HG03378 (cell line): ENCODE measurements at regions not wholly inside any gene's neighbourhood (a gene's known extent, or its start where the extent isn't known, plus 50 kb on each side); places are given as distances from the start of the nearest gene placed in this dataset.
"Not testable (repeated sequence)": the region's sequence is repeated elsewhere in the genome, so short reads cannot be mapped to it uniquely, and the experiment has no call there.

Experiments
- ATAC-seq: cut with Tn5 transposase; IDR thresholded peaks from one replicate; pipeline ENCODE4 v1.9.1; 2021; ENCODE audit warnings: mild to moderate bottlenecking, moderate library complexity; ENCODE audit not compliant: unreplicated experiment

DNA sequence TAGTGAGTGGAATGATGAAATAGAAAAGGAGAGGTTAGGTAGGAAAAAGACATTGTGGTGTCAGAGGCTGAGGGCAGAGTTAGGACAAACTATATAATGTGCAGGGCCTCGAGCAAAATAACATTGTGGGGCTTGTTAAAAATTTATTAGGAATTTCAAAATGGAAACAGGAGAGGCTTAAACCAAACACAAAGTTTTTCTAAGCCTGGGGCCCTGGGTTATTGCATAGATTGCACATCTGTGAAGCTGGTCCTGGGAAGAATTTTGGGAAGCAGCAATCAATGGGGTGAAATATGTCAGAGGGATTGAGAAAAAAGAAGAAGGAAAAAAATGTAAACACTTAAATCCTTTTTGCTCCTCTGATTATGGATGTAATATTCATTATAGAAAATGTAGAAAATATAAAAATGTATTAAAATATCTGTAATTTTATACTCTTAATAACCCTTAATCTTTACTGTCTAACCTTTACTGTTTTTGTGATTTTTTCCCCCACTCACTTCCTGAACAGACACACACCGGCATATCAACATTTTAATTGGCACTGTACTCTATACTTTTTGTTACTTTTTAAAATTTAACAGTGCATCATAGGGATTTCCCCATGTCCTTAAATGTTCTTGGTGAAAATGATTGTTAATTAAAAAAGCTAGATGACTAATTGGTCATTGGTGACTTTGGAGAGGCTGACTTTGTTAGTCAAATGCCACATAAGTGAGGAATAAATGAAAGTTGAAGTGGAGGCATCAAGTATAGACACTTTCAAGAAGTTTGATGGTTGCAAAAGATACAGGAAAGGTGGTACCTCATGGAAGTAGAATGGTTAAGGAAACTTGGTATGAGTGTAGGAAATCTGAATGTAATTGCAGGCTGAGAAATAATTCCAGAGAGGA is 183.4 kb downstream of the NFKBIZ start:
- no peak for ATAC-seq

DNA sequence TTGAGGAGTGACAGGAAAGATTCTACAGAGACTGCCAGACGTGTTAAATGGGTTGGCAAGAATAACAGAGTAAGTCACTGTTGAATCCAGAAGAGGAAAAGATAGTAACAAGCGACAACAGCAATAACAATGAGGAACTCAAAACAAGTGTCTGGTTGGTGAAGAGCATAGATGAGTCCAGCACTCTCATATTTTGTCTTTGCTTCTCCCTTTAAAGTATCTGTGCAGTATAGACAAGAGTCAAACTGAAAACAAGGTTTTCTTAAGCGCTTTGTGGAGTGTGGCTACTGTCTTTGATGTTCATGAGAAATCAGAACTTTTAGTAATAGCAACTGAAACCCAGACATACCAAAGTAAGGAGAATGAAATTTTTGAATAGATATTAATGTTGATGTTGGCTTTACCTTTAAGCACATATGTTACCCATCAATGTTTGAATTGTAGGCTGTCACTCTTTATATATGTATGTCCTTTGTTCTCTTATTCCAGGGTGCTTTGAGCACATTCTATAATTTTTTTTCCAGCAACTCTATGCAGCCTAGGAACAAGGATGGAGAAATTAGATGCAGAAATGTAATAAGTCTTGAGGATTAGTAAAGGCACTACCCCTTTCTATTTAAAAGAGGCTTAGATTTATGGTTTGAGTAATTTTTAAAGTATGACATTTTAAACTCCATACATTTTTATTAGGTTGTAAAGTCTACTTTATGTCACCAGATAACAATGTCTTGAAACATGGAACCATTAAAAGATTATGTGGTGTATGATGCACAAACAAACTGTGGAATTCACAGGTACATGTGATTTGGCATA is 185.5 kb downstream of the NFKBIZ start:
- ATAC-seq: peak; percentile 40

DNA sequence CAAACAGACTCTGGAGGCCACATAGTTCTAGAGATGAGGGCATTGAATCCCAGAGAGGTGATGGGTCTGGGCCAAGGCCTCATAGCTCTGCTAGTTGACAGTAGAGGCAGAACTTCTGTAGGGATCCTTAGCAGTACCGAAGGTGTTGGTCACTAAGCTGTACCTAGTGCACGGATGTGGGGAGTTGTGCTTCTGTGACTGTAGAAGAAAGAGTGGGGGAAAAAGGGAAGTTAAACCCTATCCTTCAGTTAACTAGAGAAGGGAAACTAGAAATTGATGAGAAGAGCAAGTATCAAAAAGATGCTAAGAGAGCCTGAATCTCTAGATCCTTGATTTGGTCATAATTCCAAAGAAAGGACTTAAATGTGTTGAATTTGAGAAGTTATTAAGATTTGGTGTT is 186.7 kb downstream of the NFKBIZ start:
- ATAC-seq: peak; percentile 43

DNA sequence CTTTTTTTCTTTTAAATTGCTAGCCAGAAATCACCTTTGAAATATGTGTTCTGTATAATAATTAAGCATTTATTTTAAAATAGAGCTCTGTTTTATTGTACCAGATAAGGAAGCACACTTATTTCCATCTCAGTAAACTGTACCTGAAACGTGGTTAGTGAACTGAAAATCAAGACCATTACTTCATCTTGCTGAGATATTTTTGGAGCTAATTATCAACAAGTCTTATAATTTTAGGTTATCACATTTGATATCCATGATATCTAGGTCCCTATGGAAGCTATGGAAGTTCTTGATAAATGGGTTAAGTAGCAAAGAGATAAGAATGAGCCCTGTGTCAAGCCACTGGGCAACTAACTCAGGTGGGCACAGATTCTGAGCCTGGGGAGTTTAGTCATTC is 187.2 kb downstream of the NFKBIZ start:
- no peak for ATAC-seq

DNA sequence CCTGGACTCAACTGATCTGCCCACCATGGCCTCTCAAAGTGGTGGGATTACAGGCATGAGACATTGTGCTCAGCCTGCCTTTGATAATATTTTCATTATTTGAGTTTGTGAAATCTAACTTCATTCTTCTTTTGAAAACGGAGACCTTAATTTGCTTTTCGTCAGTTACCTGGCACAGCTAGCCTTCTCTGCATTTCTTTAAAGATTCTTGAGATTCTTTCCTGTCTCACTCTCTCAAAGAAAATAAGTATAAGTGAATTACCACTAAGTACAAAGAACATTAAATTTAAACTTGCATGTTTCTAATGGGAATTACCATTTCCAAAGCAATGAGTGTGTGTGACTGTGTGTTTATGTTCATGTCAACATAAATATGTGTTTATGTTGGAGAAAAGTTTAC is 187.9 kb downstream of the NFKBIZ start:
- ATAC-seq: no peak

DNA sequence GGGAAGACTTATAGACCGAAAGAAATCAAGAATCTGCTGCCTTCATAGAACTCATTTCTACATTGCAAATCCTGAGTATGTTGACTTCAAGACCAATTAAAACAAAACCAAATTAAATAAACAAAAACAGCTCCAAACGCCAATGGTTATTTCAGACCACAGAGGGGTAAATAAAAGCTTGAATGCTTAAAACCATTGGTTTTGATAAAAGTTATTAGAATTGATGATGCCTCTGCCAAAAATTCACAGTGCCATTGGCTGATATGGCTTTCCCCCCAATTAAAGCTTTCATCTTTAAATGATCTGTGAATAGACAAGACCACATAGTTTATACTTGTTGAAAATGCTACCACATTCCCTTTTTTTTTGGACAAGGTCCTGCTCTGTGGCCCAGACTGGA is 188.5 kb downstream of the NFKBIZ start:
- no peak for ATAC-seq

DNA sequence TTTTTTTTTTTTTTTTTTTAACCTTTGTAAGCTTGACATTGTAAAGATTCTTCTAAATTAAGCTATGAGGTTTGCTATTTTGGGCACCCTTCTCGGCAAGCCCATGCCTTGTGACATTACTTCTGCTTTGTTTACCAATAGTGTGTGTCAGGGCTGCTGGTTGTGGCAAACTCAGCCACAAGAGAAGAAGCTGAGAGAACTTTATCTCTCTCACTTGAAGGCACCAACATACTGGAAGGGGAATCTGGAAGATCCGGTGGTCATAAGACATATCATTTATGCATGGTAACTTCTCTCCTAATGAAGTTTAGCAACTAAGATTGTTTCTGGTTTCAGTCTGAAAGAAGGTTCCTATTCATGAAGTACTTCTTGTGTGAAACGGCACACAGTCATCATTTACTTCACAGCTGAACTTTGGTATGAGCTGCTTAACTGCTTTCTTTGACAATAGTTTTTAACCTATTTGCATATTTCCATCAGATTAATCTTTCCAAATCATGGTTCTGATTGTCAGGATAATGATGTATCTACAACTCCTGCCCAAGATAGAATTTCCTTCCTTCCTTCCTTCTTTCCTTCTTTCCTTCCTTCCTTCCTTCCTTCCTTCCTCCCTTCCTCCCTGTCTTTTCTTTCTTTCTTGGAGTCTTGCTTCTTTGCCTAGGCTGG is 189.3 kb downstream of the NFKBIZ start:
- peak; percentile 92 for ATAC-seq

DNA sequence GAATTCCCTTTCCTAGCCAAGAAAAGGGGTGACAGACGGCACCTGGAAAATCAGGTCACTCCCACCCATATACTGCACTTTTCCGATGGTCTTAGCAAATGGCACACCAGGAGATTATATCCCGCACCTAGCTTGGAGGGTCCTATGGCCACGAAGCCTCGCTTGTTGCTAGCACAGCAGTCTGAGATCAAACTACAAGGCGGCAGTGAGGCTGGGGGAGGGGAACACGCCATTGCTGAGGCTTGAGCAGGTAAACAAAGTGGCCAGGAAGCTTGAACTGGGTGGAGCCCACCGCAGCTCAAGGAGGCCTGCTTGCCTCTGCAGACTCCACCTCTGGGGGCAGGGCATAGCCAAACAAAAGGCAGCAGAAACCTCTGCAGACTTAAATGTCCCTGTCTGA is 190.8 kb downstream of the NFKBIZ start:
- ATAC-seq: not testable (repeated sequence)

DNA sequence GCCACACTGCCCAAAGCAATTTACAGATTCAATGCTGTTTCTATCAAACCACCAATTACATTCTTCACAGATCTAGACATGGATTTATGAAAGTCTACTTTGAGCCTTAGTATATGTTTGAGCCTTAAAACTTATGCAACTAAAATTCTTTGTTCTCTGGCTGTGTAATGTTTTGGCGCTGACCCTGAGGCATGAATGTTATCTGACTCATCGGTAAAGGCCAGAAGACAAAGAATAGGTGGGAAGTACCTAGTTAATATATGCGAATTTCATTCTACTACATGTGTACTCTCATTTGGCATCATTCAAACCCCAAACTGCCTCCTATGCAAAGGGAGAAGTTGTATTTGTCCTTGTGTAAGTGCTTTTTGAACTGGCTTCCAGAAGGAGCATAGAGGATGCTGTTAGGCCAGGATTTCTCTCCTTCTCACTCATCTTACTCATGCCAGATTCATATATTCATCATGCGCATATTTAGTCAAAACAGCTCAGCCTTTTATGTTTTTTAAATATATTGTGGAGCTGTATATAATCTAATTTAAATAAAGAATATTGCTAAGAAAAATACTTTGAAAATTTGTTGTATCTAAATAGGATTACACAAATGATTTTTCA is 204.2 kb downstream of the NFKBIZ start:
- ATAC-seq: no peak

DNA sequence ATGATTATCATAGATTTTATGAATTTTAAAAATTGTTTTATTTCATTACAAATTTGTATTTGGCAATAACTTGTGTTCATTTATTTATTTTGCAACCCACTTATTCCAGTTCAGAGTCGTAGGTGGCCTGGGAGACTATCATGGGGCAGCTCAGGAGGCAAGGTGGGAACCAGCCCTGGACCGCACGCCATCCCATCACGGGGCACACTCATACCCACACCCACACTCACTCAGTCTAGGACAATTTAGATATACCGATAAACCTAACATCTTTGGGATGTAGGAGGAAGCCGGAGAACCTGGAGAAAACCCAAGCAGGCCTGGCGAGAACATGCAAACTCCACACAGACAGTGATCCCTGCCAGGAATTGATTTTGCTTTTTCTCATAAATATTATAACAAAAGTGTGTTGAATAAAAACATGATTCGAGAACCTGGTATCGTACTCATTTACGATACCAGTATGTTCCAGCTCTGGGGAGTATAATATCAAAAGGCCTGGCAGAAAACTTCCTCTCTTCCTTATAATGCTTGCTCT is 205.3 kb downstream of the NFKBIZ start:
- ATAC-seq: no peak

DNA sequence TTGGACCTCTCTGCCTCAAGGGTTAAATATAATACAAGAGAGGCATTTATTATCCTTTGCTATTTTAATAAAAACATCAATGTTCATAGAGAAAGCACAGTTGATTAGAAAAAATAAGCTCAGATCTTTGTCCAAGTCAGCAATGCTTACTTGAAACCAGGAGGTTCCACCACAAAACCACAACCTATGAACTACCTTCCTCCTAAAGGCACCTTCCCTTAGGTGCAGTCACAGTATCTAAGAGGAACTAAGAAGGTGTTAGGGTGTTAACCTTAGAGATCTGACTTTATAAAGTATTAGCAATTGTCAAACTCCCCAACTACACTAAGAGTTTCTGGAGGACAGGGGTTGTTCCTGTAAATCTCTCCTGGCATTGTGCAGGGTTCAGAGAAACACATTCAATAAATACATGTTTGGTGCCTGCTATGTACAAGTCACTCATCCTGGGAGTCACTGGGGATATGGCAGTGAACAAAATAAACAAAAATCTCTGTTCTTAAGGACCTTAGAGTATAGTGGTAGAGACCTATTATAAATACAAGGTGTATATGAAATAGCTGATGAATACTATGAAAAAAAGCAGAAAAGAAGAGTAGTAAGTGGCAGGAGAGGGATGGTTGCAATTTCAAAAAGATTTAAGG is 208.6 kb downstream of the NFKBIZ start:
- ATAC-seq: peak; percentile 82

DNA sequence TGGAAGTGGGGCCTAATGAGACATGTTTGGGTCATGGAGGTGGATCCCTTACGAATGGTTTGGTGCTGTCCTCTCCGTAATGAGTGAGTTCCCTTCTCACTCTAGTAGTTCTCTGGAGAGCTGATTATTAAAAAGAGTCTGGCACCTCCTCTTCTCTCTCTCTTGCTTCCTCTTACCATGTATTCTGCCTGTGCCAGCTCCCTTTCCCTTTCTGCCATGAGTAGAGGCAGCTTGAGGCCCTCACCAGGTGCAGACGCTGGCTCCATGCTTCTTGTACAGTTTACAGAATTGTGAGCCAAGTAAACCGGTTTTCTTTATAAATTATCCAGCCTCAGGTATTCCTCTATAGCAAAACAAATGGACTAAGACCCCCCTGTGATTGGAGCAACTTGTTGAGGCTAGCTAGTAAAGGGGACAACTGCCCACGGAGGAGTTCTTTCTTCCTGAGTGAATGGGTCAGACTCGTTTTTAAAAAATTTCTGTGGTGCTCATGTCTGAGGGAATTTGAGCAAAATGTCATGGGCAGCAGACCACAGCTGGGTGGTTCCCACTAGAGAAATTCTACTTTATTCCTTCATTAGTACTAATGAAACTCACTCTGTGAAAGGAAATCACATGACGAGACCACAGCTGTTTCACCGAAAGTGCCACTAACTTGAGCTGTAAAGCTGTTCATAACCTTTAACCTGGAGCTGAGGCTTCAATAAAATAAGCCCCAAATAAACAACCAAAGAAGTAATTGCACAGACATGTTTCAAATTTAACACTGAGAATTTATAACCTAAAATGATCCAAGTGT is 210.0 kb downstream of the NFKBIZ start:
- ATAC-seq: peak; percentile 83

DNA sequence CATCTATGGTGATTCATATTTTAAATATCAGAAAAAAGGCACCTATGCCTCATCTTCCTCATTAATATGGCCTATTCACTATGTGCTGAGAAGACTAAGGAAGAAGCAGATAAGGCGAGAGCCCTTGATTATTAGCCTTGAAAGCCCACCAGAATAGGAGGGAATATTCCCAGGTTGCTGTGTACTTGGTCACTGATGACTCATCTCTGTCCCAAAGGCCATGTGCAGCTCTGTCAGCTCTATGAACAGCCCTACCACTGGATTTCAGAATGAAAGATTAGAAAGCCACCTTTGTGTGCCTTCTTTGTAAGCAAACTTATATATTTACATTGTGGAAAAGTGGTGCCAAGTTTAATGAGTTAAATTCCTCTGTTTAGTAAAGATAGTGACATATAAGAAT is 211.5 kb downstream of the NFKBIZ start:
- ATAC-seq: peak; percentile 29

DNA sequence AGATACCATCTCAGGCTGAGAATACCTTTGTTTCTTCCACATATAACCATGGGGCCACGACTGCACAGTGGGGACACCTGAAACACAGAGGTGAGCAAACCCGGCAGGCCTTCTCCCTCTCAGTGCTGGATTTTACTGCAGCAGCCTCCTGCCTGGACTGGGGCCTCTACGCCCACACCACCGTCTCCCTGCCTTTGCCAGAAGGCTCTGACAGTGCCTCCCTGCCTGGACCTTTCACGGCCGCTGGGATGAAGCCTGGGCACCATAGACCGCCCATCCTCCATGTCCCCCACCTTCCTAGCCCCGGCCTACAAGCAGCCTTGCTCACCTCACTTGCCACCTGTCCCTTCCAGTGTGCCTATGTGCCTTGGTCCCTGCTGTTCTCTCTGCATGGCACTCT is 214.3 kb downstream of the NFKBIZ start:
- ATAC-seq: no peak

DNA sequence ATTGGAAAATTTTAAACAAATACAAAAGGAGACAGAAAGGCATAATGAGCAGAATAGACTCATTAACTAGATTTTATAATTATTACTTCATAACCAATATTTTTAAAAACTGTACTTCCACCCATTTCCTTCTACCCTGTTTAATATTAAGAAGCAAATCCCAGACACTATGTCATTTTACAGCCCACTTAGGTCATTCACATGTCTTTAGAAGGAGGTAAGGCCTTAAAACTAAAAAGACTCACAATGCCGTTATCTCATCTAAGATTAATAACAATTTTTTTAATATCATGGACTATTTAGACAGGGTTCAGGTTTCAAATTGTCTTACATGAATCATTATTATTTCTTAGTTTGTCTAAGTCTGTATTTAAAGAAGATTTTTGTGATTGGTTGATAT is 217.2 kb downstream of the NFKBIZ start:
- no peak for ATAC-seq

DNA sequence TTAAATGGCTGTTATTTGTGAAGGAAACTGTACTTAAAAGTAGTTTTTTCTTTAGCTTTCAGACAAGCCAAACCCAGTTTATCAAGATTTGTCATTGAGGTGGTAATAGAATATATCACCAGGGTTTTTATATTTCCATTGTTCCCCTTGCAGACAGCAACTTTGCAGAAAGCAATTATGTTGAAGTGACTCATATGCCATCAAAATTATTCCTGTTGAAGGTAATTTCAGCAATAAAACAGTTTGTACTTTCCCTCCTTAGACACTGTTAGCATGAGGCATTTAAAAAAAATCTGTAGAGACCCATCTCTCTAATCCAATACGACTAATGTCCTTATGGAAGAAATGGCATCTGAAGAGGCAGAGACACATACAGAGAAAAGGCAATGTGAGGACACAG is 219.0 kb downstream of the NFKBIZ start:
- ATAC-seq: no peak

DNA sequence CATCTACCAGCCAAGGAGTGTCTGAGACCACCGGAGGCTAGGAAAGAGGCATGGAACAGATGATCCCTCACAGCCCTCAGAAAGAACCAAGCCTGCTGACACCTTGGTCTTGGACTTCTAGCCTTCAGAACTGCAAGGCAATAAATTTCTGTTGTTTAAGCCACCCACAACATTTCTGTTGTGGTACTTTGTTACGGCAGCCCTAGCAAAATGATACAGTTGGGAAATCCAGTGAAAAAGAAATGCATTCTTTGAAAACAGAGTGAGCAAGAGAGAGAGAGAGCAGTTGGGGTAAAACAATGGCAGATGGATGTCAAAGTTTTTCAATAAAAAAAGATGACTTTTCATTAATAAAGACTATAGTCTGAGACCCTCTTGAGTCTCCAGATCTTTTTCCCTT is 219.4 kb downstream of the NFKBIZ start:
- no peak for ATAC-seq

DNA sequence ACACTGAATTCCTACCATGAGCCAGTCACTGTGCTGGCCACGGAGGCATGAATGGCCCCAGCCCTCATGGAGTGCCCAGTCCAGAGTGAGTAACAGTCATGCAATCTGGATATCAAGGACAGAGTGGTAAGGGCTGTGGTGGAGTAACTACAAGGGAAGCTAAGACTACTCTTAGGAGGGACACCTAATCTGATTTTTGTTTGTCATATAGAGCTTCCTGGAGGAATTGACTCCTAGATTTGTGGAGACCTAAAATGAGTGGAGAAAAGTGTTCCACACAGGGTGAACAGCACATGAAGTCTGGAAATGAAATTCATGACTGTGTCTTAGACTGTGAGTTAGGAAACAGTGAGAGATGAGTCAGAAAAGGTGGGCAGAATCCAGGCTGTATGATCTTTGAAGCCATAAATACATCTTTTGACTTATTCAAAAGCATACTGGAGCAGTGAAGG is 219.9 kb downstream of the NFKBIZ start:
- no peak for ATAC-seq

DNA sequence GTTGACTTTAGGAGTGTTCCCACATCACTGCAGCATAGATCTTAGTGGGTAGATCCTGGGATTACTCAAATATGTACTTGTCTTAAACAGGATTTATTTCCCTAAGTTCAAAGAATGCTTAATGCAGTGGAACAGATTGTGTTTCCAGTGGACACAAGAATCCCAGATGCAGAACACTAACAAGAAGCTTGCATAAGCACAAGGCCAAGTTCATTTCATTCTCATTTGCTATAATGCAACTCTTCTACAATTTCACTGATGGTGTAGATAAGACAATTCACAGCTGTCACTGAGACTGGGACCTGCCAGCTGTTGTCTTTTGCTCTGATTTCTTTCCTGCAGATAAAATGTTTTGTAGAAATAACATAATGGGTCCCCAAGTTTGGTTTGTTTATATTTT is 225.6 kb downstream of the NFKBIZ start:
- no peak for ATAC-seq
